ENCODE measurements at regions not wholly inside any gene's neighbourhood (a gene's known extent, or its start where the extent isn't known, plus 50 kb on each side); places are given as distances from the start of the nearest gene placed in this dataset.

DNA sequence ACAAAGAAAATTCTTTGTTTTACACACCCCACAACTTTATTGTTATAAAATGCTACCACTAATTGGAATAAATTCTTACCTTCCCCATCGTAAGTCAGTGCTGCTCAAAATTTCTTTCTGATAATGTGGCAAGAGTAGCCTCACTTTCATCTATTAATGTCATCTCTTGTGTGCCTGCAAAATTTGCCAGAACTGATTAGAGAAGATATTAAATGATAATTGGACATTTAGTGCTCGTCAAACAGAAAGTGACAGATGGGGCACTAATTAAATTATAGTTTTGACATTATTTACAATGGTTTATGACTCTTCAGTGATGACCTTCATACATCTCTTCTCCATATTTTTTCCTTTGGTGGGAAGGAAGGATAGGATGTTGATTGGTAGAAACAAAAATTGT, 690.9 kb downstream of the NXPH1 start:
- TF ChIP-seq EZH2 (IDR thresholded peaks at IDR 0.05; ENCODE audit: insufficient read depth, low read length): no peak
- no peak for TF ChIP-seq CTCF (IDR thresholded peaks at IDR 0.05; ENCODE audit: insufficient read depth, low read depth, low read length)

Measured in astrocyte (in vitro differentiated cells and primary cell).